Neural cell (in vitro differentiated cells): ENCODE measurements at regions not wholly inside any gene's neighbourhood (a gene's known extent, or its start where the extent isn't known, plus 50 kb on each side); places are given as distances from the start of the nearest gene placed in this dataset.

Experiments
- H2AFZ ChIP-seq: fragments of 200-600, 300-800 bp; sonication (generic), shearing (Covaris generic); 2 replicates; pipeline ENCODE4 v1.6.0; 2014; ENCODE audit warnings: low read depth, mild to moderate bottlenecking, antibody characterized with exemption, low read length, moderate library complexity
- H3F3A ChIP-seq: fragments of 200-600 bp; shearing (Covaris generic); 2 replicates; pipeline ENCODE4 v1.6.1; 2016; ENCODE audit warnings: mild to moderate bottlenecking, moderate library complexity, mixed read lengths, antibody characterized with exemption, low read length; ENCODE audit not compliant: insufficient read depth, poor library complexity, severe bottlenecking
- H3K27ac ChIP-seq: fragments of 200-600, 300-800 bp; sonication (generic), shearing (Covaris generic); 2 replicates; pipeline ENCODE4 v1.5.1; 2014; ENCODE audit warnings: mild to moderate bottlenecking, low read length, moderate library complexity
- H3K27me3 ChIP-seq: fragments of 300-800, 200-600 bp; sonication (generic), shearing (Covaris generic); 2 replicates; pipeline ENCODE4 v1.6.0; 2014; ENCODE audit warnings: mild to moderate bottlenecking, low read depth, low read length, moderate library complexity; ENCODE audit not compliant: insufficient read depth
- H3K36me3 ChIP-seq: fragments of 300-800, 200-600 bp; sonication (generic), shearing (Covaris generic); 2 replicates; pipeline ENCODE4 v1.5.1; 2014; ENCODE audit warnings: mild to moderate bottlenecking, antibody characterized with exemption, low read length, moderate library complexity; ENCODE audit not compliant: insufficient read depth
- H3K4me2 ChIP-seq: fragments of 300-800, 200-600 bp; sonication (generic), shearing (Covaris generic); 2 replicates; pipeline ENCODE4 v1.6.0; 2014; ENCODE audit warnings: mild to moderate bottlenecking, low read length
- H3K4me3 ChIP-seq: fragments of 300-800, 200-600 bp; sonication (generic), shearing (Covaris generic); 2 replicates; pipeline ENCODE4 v1.5.1; 2014; ENCODE audit warnings: mild to moderate bottlenecking, low read length, moderate library complexity
- H3K79me2 ChIP-seq: fragments of 200-600 bp; shearing (Covaris generic); replicated peaks from 2 replicates; pipeline ENCODE4 v1.6.0; 2014; ENCODE audit warnings: mild to moderate bottlenecking, low read length, moderate library complexity; ENCODE audit not compliant: insufficient read depth
- H3K9ac ChIP-seq: fragments of 300-800, 200-600 bp; sonication (generic), shearing (Covaris generic); 2 replicates; pipeline ENCODE4 v1.6.1; 2016; ENCODE audit warnings: mild to moderate bottlenecking, low read length, mixed read lengths
- H3K9me2 ChIP-seq: fragments of 200-600 bp; shearing (Covaris generic); 2 replicates; pipeline ENCODE4 v1.6.1; 2016; ENCODE audit warnings: mild to moderate bottlenecking, low read length, mixed read lengths; ENCODE audit not compliant: insufficient read depth
- H3K9me3 ChIP-seq: fragments of 200-600, 300-800 bp; sonication (generic), shearing (Covaris generic); 2 replicates; pipeline ENCODE4 v1.6.1; 2016; ENCODE audit warnings: mild to moderate bottlenecking, mixed run types, low read length, moderate library complexity, mixed read lengths
- H4K20me1 ChIP-seq: fragments of 200-600 bp; shearing (Covaris generic); 2 replicates; pipeline ENCODE4 v1.6.1; 2016; ENCODE audit warnings: mild to moderate bottlenecking, mixed run types; ENCODE audit not compliant: insufficient read depth
- CTCF ChIP-seq: fragments of 450-650 bp; IDR thresholded peaks from 2 replicates; pipeline ENCODE4 v1.5.1; 2014; ENCODE audit warnings: antibody characterized with exemption, mild to moderate bottlenecking, moderate library complexity; ENCODE audit not compliant: poor library complexity, severe bottlenecking
- EP300 ChIP-seq: fragments of 450-650 bp; conservative IDR thresholded peaks from 2 replicates; pipeline ENCODE4 v1.6.1; 2014; ENCODE audit warnings: antibody characterized with exemption, mild to moderate bottlenecking, moderate library complexity; ENCODE audit not compliant: poor library complexity, severe bottlenecking
- EZH2 ChIP-seq: fragments of 200-600, 300-800 bp; shearing (Covaris generic), sonication (generic); IDR thresholded peaks from 2 replicates; pipeline ENCODE4 v1.6.1; 2014; ENCODE audit warnings: antibody characterized with exemption, low read length, borderline replicate concordance, mild to moderate bottlenecking; ENCODE audit not compliant: insufficient read depth, poor library complexity, severe bottlenecking
- MXI1 ChIP-seq: fragments of 450-650 bp; conservative IDR thresholded peaks from 2 replicates; pipeline ENCODE4 v1.6.1; 2014; ENCODE audit warnings: antibody characterized with exemption, mild to moderate bottlenecking; ENCODE audit not compliant: poor library complexity, severe bottlenecking
- POLR2AphosphoS5 ChIP-seq: IDR thresholded peaks from 2 replicates; pipeline ENCODE4 v1.6.1; 2012
- RAD21 ChIP-seq: fragments of 450-650 bp; conservative IDR thresholded peaks from 2 replicates; pipeline ENCODE4 v1.6.1; 2014; ENCODE audit warnings: antibody characterized with exemption, mild to moderate bottlenecking, moderate library complexity
- REST ChIP-seq: IDR thresholded peaks from 2 replicates; pipeline ENCODE4 v1.6.1; 2012; ENCODE audit warnings: borderline replicate concordance
- SMC3 ChIP-seq: fragments of 450-650 bp; conservative IDR thresholded peaks from 2 replicates; pipeline ENCODE4 v1.6.1; 2014; ENCODE audit warnings: antibody characterized with exemption, mild to moderate bottlenecking, moderate library complexity; ENCODE audit not compliant: poor library complexity
- TAF1 ChIP-seq: IDR thresholded peaks from 2 replicates; pipeline ENCODE4 v1.6.1; 2012; ENCODE audit warnings: low read depth

- H4K20me1 ChIP-seq, result no peaks in the 10 kb centered on the region
- H3K4me3 ChIP-seq, result no peak overlapping the region
- no peak overlapping the region for H3K27ac ChIP-seq
- no peaks in the 10 kb centered on the region for H3F3A ChIP-seq
- H3K4me2 ChIP-seq, result no peak overlapping the region
- H3K79me2 ChIP-seq, result no peaks in the 10 kb centered on the region
- no peaks in the 10 kb centered on the region for H3K27me3 ChIP-seq
- no peak overlapping the region for H3K9ac ChIP-seq
- no peaks in the 10 kb centered on the region for H3K9me3 ChIP-seq
- H2AFZ ChIP-seq, result no peak overlapping the region
- H3K9me2 ChIP-seq, result no peaks in the 10 kb centered on the region
- no peaks in the 10 kb centered on the region for H3K36me3 ChIP-seq
- TF ChIP-seq SMC3, result no peak
- no peak for TF ChIP-seq REST
- TF ChIP-seq POLR2AphosphoS5, result no peak
- TF ChIP-seq EP300, result no peak
- no peak for TF ChIP-seq RAD21
- no peak for TF ChIP-seq MXI1
- no peak for TF ChIP-seq CTCF
- TF ChIP-seq EZH2, result no peak
- no peak for TF ChIP-seq TAF1
Observed at GRCh38 chr7:106163257-106163656, 51.1 kb upstream of the SYPL1 start.
